OCI-M2 (cell line): ENCODE measurements at regions not wholly inside any gene's neighbourhood (a gene's known extent, or its start where the extent isn't known, plus 50 kb on each side); places are given as distances from the start of the nearest gene placed in this dataset.
"Not testable (repeated sequence)": the region's sequence is repeated elsewhere in the genome, so short reads cannot be mapped to it uniquely, and the experiment has no call there.

Source experiments
- DNase-seq: peaks from one replicate; lab custom pipeline; 2025; ENCODE audit not compliant: unreplicated experiment; lab: John Stamatoyannopoulos, UW

DNA sequence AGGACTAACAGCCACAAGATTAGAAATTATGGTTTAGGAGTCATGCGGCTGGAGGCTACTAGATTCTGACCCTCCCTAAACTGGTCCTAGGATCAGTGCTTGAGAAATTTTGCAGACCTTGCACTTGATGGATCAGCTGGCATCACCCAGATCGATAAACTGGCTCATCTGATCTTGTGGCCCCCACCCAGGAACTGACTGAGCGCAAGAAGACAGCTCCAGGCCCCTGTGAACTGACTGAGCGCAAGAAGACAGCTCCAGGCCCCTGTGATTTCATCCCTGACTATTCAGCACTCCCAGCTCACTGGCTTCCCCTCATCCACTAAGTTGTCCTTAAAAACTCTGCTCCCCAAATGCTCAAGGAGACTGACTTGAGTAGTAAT is 67.8 kb downstream of the MRPL36 start:
- DNase-seq, result not testable (repeated sequence)

DNA sequence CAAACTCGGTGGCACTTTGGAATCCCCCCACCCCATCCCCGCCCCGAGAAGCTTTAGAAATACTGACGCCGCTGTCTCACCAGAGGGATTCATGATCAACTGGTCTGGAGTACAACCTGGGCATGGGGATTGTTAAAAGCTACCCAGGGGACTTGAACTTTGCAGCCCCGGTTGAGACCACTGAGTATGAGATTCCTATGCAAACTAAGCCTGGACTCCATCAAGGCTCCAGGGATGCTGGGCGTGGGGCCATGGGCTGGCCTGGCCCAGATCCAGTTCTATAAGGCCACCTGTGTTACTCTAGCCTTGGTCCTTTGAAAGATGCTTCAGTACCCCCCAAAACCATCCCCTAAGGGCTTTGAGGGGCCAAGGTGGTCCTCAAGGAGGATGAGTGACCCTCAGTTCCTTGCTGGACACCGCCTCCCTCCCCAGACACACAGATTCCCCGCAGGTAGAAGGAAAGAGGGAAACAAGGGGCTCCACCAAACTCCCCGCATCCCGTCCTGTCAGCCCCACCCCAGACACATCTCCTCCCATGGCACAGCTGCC is 68.5 kb downstream of the MRPL36 start:
- DNase-seq, result no peak

DNA sequence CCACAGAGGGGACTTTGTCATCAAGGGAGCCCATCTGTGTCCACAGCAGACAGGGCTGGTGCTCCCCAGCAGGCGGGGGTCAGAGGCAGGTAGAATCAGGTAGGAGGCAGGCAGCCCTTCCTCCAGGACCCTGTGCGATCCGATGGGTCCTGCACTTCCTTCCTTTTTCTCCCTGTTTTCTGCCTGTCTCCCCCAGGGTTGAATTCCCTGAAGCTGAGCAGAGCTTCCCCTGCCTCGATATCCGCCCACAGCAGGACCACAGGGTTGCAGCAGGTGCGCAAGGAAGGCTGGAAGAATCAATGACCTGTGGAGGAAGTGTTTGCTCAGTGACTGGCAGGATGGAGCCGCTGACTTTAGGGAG is 69.2 kb downstream of the MRPL36 start:
- no peak for DNase-seq

DNA sequence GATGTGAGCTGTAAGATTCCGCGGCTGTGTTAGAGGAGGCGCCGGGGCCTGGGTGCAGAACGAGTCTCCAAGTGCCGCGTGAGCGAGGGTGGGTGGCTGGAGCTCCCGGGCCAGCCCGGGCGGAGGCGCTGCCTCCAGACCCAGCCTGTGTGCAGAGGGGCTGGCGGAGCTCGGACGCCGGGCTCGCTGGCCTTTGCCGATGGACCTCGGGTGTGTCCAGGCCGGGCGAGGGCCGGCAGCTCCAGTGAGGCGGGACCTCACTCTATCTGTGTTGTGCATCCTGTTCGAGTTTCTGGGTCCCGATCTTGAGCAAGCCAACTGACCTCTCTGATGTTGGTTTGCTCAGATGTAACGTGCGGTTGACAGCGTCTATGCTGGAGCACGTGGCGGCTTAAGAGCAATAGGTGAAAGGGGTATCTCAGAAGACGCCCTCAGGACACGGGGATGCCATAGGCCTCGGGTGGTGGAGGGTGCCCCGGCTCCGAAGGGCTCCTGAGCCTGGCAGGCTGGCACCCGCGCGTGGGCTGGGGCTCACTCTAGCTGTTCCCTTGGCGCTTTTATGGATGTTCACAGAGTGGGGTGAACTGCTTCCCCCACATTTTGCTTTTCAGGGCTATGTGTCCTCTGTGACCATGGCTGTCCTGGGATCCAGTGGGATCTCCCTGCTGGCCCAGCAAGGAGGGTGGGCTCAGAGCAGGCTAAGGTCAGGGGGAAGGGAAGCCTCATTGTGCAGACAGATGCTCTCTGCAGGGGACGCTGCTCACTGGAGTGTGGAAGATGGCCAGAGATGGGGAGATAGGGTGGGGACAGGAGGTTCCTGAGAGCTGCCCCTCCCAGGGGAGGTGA is 69.8 kb downstream of the MRPL36 start:
- DNase-seq, result no peak

DNA sequence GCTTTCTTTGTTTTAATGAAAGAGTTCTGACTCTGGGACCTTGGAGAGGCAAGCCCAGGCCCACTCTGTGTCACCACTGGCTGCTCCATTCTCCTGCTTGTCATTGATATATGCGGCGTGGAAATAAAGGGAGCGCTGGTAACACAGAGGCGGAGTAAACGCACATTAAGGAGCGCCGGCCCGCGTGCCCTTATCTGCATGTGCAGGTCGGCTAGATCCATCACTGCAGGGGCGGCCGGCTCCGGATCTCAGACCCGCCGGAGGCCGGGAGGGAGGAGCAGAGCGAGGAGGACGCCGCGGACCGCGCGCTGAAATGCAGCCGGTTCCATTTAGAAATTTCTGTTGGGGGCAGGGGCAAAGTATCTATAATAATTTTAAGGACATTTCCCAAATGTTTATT is 70.8 kb downstream of the MRPL36 start:
- DNase-seq, result no peak

DNA sequence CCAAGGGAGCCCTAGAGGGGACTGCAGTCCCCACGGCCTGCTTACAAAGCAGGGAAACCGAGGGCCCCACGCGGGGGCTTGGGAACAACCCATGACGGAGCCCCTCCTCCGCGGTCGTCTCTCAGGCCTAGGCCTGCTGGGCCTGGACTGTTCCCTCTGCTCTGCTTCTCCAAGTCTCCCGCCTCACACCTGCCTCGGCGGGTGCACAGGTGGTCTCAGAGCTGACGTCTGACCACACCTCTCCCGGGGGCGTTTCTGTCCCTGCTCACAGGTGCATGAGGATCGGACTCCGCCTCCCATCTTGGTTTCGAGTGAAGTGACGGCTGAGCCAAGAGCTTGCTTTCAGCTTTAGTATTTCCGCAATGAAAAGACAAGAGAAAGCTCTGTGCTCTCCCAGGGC is 72.1 kb downstream of the MRPL36 start:
- no peak for DNase-seq

DNA sequence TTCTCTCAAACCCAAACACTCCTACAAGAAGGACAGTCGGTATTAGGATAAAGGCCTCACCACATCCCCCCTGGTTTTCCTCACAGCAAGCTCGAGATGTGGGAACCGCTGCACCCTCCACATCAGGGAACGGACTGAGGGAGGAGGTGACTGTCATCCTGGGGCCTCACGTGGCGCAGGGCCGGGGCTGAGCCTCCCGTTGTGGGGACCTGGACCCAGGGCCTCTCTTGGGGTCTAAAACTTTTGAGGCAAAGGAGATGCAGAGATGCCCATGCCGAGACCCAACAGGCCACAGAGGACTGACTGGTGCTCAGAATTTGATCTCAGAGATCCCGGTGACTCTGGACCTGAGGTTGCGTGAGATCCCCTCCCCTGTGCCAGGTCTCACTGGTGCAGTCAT is 72.7 kb downstream of the MRPL36 start:
- no peak for DNase-seq

DNA sequence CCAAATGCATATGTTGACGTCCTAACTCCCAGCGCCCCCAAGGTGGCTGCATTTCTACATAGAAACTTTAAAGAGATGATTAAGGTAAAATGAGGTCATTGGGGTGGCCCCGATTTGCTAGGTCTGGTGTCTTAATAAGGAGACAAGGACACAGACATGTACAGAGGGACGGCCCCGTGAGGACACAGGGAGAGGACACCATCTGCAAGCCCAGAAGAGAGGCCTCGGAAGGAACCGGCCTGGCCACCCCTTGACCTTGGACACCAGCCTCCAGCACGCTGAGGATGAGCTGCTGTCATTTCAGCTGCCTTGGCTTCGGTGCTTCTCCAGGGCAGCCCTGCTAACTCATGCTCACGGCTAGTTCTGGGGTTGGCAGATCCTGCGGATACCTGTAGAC is 73.2 kb downstream of the MRPL36 start:
- no peak for DNase-seq

DNA sequence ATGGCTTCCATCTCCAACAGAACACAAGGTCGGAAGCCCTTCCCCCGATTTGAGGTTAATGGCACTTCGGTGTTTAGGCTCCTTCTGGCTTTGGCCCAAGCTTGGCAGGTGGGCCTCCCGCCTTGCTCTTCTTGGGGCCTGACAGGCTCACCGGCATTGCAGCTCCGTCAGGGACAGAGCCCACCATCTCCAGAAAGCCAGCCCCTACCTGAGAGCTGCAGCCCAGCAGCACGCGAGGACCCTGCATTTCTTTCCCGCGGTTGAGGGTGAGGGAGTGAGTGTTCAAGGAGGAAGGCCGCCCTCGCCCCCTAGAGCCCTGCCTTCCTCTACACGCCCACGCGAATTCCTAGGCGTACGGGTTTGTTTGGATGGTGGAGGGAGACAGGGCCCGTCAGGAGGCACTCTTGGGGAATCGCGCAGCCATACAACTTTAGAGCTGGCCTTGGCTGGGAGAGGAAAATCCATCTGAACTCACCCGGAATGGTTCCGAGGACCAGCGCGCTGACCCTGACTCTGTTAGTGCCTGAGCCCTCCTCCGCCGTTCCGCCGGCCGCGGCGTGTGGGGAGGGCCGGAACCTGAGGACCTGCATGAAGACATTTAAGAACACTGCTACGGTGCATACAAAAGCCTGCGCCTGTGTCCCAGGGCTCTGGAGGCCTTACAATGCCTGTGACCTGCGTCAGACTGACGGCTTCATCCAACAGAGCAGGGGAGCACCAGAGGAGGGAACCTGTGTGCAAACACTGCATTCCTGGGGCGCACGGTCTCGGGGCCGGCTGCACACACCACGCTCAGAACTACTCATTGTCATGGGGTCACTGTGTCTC is 73.8 kb downstream of the MRPL36 start:
- DNase-seq, result no peak

DNA sequence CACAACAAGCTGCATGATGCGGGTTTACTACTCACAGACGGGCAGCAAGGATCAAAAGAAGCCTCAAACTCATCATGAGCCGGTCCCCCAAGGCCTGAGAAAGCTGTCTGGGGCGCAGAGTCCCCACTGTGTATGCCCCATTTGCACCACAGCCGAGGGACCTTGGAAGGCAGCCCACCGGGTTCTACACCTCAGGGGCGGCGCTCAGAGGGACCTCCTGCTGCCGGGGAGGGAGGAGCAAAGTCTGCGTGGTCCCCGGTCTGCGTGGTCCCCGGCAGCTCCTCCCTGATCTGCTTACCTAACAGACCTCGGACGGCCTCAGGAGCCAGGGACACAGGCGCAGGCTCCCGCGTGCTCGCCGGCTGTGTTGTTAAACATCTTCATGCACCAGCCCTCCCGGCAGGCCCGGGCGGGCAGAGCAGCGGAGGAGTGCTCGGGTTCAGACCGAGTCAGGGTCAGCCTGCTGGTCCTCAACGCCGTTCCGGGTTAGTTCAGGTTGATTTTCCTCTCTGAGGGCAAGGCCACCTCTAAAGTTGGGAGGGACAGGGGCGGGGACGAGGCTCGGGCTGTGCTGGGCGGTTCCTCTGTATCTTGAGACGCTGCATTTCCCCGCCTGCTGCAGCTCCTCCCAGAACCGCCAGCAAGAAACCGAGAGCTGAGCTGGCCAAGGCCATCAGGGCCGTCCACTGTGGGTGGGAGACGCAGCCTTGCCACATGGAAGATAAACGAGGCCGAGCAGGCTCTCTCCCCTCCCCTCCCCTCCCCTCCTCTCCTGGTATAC is 74.6 kb downstream of the MRPL36 start:
- no peak for DNase-seq

DNA sequence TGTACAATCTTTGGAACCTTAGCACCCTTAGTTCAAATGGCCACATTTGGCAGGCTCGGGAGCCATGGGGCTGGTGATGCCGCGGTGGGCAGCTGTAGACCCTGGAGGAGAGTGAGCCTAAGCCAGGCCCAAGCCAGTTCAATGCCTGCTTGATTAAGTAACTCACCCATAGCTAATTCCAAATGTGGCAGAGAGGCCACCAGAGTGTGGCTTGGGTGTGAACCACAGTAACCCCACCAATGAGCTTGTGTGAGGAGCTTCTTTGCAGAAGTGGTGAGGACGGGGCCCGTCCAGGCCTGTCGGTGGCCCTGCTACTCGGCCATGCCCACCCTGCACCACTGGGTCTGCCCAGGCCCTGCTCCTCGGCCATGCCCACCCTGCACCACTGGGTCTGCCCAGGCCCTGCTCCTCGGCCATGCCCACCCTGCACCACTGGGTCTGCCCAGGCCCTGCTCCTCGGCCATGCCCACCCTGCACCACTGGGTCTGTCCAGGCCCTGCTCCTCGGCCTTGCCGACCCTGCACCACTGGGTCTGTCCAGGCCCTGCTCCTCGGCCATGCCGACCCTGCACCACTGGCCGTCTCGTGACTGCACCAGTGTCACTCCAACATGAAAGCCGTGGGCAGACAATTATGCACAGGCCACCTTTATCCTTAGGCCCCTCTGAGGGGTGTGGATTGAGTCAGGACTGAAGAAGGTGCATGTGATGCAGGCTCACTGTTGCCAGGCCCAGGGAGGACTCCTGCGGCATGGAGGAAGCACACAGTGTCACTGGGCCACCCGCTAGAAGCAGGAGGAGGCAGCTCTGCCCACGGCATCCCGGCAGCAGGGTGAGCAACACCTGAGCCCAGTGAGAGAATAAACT is 75.4 kb downstream of the MRPL36 start:
- DNase-seq, result no peak

DNA sequence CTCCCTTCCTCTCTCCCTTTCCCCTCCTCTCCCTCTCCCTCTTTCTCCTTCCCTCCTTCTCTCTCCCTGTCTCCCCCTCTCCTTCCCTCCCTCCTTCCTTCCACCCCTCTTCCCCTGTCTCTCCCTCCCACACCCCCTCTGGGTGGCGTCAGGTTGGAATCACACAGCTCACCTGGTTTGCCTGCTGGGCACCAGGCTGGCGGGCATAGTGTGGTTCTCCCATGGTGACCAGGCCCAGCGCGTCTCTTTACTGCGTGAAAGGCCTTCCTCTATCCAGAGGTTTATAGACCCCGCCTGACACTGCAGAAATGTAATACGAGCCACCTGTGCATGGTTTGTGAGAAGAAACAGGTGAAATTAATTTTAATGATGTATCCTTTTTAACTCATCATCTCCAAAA is 76.2 kb downstream of the MRPL36 start:
- no peak for DNase-seq

DNA sequence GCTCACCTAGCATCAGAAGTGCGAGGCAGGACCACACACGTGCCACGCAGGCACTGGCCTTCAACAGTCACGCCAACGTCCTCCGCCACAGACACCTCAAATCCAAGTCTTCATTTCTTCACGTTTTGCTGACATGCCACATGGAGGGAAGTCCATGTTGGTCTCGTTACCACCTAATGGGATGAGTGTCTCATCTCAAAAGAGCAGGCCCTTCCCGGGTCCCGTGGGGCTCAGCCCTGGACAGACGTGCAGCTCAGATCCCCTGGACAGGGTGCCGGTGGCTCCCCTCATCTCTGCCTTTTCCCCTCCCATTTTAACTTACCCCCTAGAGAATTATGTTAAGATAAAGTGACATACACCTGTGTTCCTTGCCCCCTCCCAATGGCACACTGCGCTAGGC is 76.8 kb downstream of the MRPL36 start:
- no peak for DNase-seq

DNA sequence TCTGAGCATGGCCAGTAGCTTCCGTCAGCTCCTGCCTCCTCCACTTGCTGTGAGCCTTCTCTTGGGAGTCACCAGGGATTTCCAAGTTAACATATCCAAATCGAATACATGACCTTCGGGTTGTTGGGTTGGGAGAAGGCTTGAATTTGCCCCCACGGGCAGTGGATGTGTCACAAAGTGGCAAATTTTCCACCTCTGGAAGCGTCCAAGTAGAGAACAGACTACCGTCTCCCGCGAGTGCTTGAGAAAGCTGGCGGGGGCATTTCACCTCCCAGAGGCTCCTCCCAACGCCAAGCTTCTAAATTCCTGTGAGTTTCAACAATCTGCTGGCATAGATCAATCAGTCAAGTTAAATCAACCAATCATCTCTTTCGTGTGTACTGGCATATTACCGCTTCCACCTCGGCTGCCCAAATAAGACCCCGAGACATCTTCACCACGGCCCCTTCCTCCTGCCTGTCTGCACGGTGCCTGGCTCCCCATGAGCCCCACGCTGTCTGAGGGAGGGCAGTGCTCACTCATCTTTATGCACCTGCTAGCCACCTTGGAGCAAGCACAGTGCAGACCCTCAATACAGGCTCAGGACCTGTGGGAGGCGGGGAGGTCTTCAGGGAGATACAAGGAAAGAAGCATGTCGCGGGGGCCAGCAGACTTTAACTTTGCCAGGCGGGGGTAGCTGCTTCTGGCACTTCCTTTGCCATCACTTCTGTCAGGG is 79.1 kb downstream of the MRPL36 start:
- no peak for DNase-seq

DNA sequence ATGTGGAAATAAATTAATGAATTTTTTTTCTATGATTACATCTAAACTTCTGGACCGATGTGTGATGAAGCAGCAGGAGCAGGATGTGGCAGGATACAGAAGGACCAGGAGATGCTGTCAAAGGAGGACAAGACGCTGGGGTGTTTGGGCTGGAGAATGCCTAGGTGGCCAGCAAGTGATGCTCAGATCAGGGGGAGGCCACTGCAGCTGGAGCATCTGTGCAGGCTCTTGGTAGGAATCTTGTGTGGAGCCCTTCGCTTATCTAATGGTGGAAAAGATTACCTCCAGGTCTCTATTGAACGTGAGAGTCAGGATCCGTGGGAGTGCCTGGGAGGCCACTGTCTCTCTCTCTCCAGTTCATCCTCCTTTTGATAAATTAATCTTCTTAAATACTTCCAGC is 79.8 kb downstream of the MRPL36 start:
- DNase-seq, result no peak

DNA sequence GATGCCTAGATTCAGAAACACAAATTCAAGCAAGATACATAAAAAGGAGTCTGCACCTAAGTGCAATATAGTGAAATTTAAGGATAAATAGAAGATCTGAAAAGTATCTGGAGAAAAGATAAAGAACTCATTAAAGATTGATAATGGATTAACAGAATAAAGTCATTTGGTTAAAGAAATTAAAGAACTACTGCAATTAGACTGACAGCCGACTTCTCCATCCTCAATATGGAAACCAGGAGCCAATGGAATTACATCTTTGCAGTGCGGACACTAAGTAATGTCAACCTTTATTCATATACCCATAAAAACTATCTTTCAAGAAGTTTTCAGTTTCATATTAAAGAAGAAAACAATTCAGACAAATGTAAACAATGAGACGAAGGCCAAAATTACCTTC is 81.0 kb downstream of the MRPL36 start:
- no peak for DNase-seq

DNA sequence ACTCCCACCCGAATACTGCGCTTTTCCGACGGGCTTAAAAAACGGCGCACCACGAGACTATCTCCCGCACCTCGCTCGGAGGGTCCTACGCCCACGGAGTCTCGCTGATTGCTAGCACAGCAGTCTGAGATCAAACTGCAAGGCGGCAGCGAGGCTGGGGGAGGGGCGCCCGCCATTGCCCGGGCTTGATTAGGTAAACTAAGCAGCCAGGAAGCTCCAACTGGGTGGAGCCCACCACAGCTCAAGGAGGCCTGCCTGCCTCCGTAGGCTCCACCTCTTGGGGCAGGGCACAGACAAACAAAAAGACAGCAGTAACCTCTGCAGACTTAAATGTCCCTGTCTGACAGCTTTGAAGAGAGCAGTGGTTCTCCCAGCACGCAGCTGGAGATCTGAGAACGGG is 89.5 kb downstream of the MRPL36 start:
- not testable (repeated sequence) for DNase-seq

DNA sequence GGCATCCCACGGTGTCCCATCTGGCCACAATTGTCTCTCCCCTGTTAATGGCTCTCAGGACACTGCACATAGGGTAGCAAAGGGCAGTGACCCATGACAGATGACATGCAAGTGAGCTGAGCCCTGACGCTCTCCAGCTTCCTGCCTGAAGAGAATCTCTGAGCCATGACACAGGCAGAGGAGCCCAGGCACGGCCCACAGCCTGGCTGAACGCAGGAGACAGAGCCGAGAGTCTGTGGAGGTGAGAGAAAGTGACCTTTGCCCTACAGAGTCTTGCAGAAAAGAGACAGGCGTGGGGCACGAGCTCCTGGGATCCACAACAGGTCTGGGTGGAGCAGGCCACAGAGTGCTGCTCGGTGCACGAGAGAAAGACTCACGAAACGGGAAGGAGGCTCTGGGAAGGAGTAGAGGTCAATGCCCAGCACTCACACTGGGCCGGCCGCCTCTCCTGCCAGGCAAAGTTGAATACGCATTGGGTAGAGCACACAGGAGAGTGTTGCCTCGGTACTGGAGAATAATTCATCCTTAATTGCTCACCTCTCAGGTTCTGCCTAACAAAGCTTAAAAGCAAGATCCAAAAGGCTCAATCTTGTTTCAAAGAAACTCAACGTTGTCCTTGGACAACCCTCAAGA is 90.3 kb downstream of the MRPL36 start:
- no peak for DNase-seq

DNA sequence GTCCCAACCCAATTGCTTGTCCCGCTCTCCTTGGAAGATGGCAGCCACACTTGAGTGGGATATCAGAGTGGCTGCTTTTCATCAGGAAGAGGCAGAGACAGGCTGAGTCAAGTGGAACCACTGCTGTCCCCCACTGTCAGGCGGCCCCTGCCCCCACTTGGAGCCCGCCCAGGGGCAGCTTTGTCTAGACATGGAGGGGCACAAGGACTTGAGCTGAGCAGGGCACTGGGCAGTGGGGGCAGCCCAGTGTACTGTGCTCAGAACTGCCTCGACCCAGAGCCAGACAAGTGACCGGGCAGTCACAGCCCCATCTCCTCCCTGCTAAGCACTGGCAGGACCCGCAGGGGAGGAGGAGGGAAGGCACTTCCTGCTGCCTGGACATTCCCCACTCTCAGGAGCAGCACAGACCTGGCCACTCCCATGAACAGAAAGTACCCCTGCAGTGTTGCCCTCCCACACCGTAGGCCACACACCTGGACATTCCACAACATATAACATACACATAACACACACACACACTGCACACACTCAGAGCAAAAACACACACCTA is 91.0 kb downstream of the MRPL36 start:
- no peak for DNase-seq
